HG03565 (cell line): ENCODE measurements at regions not wholly inside any gene's neighbourhood (a gene's known extent, or its start where the extent isn't known, plus 50 kb on each side); places are given as distances from the start of the nearest gene placed in this dataset.
"Not testable (repeated sequence)": the region's sequence is repeated elsewhere in the genome, so short reads cannot be mapped to it uniquely, and the experiment has no call there.

Source experiments
- ATAC-seq: cut with Tn5 transposase; IDR thresholded peaks from one replicate; pipeline ENCODE4 v1.9.1; 2021; ENCODE audit warnings: mild to moderate bottlenecking, moderate library complexity; ENCODE audit not compliant: unreplicated experiment

GRCh38 chr14:106062502-106063272, 536.3 kb downstream of the TMEM121 start:
- no peak for ATAC-seq

GRCh38 chr14:106067935-106068334, 541.6 kb downstream of the TMEM121 start:
- ATAC-seq: no peak

- no peak for ATAC-seq
These were observed 543.6 kb downstream of the TMEM121 start for GRCh38 chr14:106069804-106070625.

- no peak for ATAC-seq
These were observed 554.5 kb downstream of the TMEM121 start for GRCh38 chr14:106080922-106081321.

GRCh38 chr14:106081721-106082120, 555.3 kb downstream of the TMEM121 start:
- not testable (repeated sequence) for ATAC-seq

- no peak for ATAC-seq
These were observed 556.7 kb downstream of the TMEM121 start for GRCh38 chr14:106083082-106083481.

GRCh38 chr14:106087837-106088236, 561.5 kb downstream of the TMEM121 start:
- ATAC-seq: no peak

- not testable (repeated sequence) for ATAC-seq
These were observed 562.5 kb downstream of the TMEM121 start for GRCh38 chr14:106088860-106089259.

- no peak for ATAC-seq
These were observed 568.3 kb downstream of the TMEM121 start for GRCh38 chr14:106094654-106095189.

GRCh38 chr14:106107703-106108102, 581.3 kb downstream of the TMEM121 start:
- ATAC-seq: no peak

- no peak for ATAC-seq
These were observed 583.0 kb downstream of the TMEM121 start for GRCh38 chr14:106109337-106109736.

- ATAC-seq: no peak
These were observed 589.0 kb downstream of the TMEM121 start for GRCh38 chr14:106115401-106115800.

GRCh38 chr14:106116339-106116930, 590.1 kb downstream of the TMEM121 start:
- ATAC-seq: not testable (repeated sequence)

- no peak for ATAC-seq
These were observed 593.7 kb downstream of the TMEM121 start for GRCh38 chr14:106120101-106120500.

GRCh38 chr14:106129274-106129673, 602.9 kb downstream of the TMEM121 start:
- ATAC-seq: no peak

GRCh38 chr14:106129904-106130661, 603.7 kb downstream of the TMEM121 start:
- not testable (repeated sequence) for ATAC-seq

GRCh38 chr14:106133126-106133525, 606.7 kb downstream of the TMEM121 start:
- not testable (repeated sequence) for ATAC-seq

- no peak for ATAC-seq
These were observed 608.5 kb downstream of the TMEM121 start for GRCh38 chr14:106134886-106135285.

GRCh38 chr14:106141242-106142220, 615.1 kb downstream of the TMEM121 start:
- ATAC-seq: no peak
